Kidney (tissue), 13 donors: ENCODE measurements at regions not wholly inside any gene's neighbourhood (a gene's known extent, or its start where the extent isn't known, plus 50 kb on each side); places are given as distances from the start of the nearest gene placed in this dataset.

Experiments
- DNase-seq, 5 donors: peaks; one replicate each; pipeline ENCODE4 v3.0.0-alpha.2; 2013 to 2020
- FAIRE-seq: peaks from 2 replicates; lab custom pipeline; 2012; peaks lifted over from hg19 to GRCh38; lab: Jason Lieb, UNC
- H3K27ac ChIP-seq, 2 donors: one replicate each; pipeline ENCODE4 v1.7.0; 2013; ENCODE audit warnings: low read depth in 2 of 2, low read length in 2 of 2, inconsistent platforms in 1 of 2
- H3K27me3 ChIP-seq: one replicate; pipeline ENCODE4 v1.7.1; 2013; ENCODE audit warnings: low read length, inconsistent platforms; ENCODE audit not compliant: control insufficient read depth, insufficient read depth
- H3K36me3 ChIP-seq, 3 donors: one replicate each; pipeline versions ENCODE4 v1.7.0 to v1.7.1; 2013; ENCODE audit warnings: low read length in 3 of 3, control low read depth in 1 of 3, inconsistent platforms in 1 of 3; ENCODE audit not compliant: insufficient read depth in 3 of 3, control insufficient read depth in 2 of 3
- H3K4me1 ChIP-seq, 3 donors: one replicate each; pipeline versions ENCODE4 v1.7.0 to v1.7.1; 2013; ENCODE audit warnings: low read length in 3 of 3, inconsistent platforms in 1 of 3, low read depth in 1 of 3; ENCODE audit not compliant: control insufficient read depth in 2 of 3, insufficient read depth in 2 of 3
- H3K4me3 ChIP-seq, 3 donors: one replicate each; pipeline versions ENCODE4 v1.7.0 to v1.8.1; 2013; ENCODE audit warnings: low read length in 3 of 3, control low read depth in 1 of 3, inconsistent platforms in 1 of 3
- H3K9ac ChIP-seq, 3 donors: one replicate each; pipeline versions ENCODE4 v1.7.0 to v1.7.1; 2013; ENCODE audit warnings: low read length in 3 of 3, control low read depth in 1 of 3, inconsistent platforms in 1 of 3
- H3K9me3 ChIP-seq, 3 donors: one replicate each; pipeline versions ENCODE4 v1.7.0 to v1.7.1; 2013; ENCODE audit warnings: low read length in 3 of 3, control low read depth in 1 of 3, inconsistent platforms in 1 of 3; ENCODE audit not compliant: control insufficient read depth in 2 of 3, insufficient read depth in 1 of 3
- CTCF ChIP-seq: IDR thresholded peaks from 3 replicates; pipeline ENCODE4 v1.5.1; 2012; ENCODE audit warnings: mild to moderate bottlenecking, moderate library complexity, borderline replicate concordance; ENCODE audit not compliant: insufficient read depth; ENCODE audit errors: extremely low read depth
- intact Hi-C: fragments of 100-400 bp; cut with DNase I; formaldehyde crosslinking; loops from one replicate; pipeline ENCODE4 v1.11.1; 2022
- donor health status: control.
- donor health status: control.
- donor health status: control.
- donor health status: control.
- donor health status: control.
- donor health status: DM: yes; HTN: yes; CAD: no.
- donor health status: Normal renal cell carcinoma (clear cell type).

DNA sequence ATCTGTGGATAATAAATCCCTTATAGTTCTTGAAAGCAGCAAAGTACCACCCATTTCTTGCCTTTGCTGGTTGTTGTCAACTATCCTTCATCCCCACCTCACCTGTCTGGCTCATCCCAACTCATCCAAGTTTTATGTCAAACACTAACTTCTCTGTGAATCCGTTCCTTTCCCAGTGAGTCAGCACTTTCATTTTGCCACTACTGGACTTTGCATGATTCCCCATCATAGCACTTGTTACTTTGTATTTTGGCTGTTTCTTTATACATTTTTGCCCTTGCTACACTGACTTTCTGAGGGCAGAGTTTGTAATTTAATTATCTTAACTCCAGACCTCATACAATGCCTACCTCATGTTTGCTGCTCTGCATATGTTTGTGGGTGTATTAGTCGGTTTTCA is 90.8 kb upstream of the RORA start:
- Histone ChIP-seq H3K4me1 (no peaks in the 10 kb centered on the region), H3K9ac (no peak overlapping the region), H3K4me3 (no peak overlapping the region), H3K27ac (no peak overlapping the region), H3K36me3 (no peaks in the 10 kb centered on the region), H3K9me3 (no peaks in the 10 kb centered on the region), H3K27me3 (no peaks in the 10 kb centered on the region)
- intact Hi-C loops = no loop called here
- DNase-seq = no peak
- TF ChIP-seq CTCF = no peak
- no peak for FAIRE-seq

- Histone ChIP-seq H3K4me3 (no peak overlapping the region), H3K36me3 (no peaks in the 10 kb centered on the region), H3K27ac (no peak overlapping the region), H3K4me1 (no peaks in the 10 kb centered on the region), H3K9ac (no peak overlapping the region), H3K9me3 (no peaks in the 10 kb centered on the region), H3K27me3 (no peaks in the 10 kb centered on the region)
- DNase-seq = no peak
- FAIRE-seq = no peak
- TF ChIP-seq CTCF = no peak
- intact Hi-C loops = no loop called here
These were observed 89.9 kb upstream of the RORA start for GRCh38 chr15:61318802-61319525.

- intact Hi-C loops = no loop called here
- DNase-seq = no peak
- Histone ChIP-seq H3K36me3 (no peaks in the 10 kb centered on the region), H3K27me3 (no peaks in the 10 kb centered on the region), H3K9me3 (no peaks in the 10 kb centered on the region), H3K4me3 (no peak overlapping the region), H3K9ac (no peak overlapping the region), H3K4me1 (no peaks in the 10 kb centered on the region), H3K27ac (no peak overlapping the region)
- no peak for FAIRE-seq
- TF ChIP-seq CTCF = no peak
These were observed 89.2 kb upstream of the RORA start for GRCh38 chr15:61318301-61318700.

GRCh38 chr15:61315471-61315870 is 86.4 kb upstream of the RORA start:
- no peaks in the 10 kb centered on the region for H3K9me3 ChIP-seq
- DNase-seq = no peak
- TF ChIP-seq CTCF = no peak

More at GRCh38 chr15:61315471-61315870, 86.4 kb upstream of the RORA start:
- H3K27me3 ChIP-seq = no peaks in the 10 kb centered on the region
- no peak overlapping the region for H3K4me3 ChIP-seq
- intact Hi-C loops = no loop called here
- H3K27ac ChIP-seq = no peak overlapping the region
- no peak for FAIRE-seq
- H3K4me1 ChIP-seq = no peaks in the 10 kb centered on the region
- no peaks in the 10 kb centered on the region for H3K36me3 ChIP-seq
- H3K9ac ChIP-seq = no peak overlapping the region
